GM12892 (cell line): ENCODE measurements at regions not wholly inside any gene's neighbourhood (a gene's known extent, or its start where the extent isn't known, plus 50 kb on each side); places are given as distances from the start of the nearest gene placed in this dataset.

Experiments
- DNase-seq: peaks from one replicate; pipeline ENCODE4 v3.0.0; 2011; ENCODE audit not compliant: insufficient read length
- FAIRE-seq: peaks from 2 replicates; lab custom pipeline; 2011; peaks lifted over from hg19 to GRCh38; lab: Jason Lieb, UNC
- POLR2A ChIP-seq: IDR thresholded peaks from 2 replicates; pipeline ENCODE4 v1.6.1; 2011; ENCODE audit warnings: low read depth, low read length, control low read depth
- POLR2AphosphoS5 ChIP-seq: IDR thresholded peaks from 2 replicates; pipeline ENCODE4 v1.6.1; 2011; ENCODE audit warnings: low read depth, low read length, control low read depth
- TAF1 ChIP-seq: IDR thresholded peaks from 2 replicates; pipeline ENCODE4 v1.6.1; 2011; ENCODE audit warnings: low read depth, mild to moderate bottlenecking, control low read depth, low read length, borderline replicate concordance

- no peak for TF ChIP-seq POLR2A
- no peak for TF ChIP-seq TAF1
- no peak for TF ChIP-seq POLR2AphosphoS5
- DNase-seq (no peak), FAIRE-seq (no peak)
Measured at GRCh38 chr2:52097071-52097470, 1065.1 kb upstream of the NRXN1 start.

DNA sequence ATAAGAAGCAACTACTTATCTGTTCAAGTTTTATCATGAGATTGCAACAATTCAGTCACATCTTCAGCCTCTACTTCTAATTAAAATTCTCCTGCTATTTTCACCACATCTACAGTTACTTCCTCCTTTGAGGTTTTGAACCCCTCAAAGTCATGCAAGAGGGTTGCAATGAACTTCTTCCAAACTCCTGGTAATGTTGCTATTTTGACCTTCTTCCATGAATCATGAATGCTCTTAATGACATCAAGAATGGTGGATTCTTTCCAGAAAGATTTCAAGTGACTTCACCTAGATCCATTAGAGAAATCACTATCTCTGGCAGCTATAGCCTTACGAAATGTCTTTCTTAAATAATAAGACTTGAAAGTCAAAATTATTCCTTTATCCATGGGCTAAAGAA is 1052.8 kb upstream of the NRXN1 start:
- no peak for TF ChIP-seq POLR2AphosphoS5
- no peak for TF ChIP-seq POLR2A
- no peak for TF ChIP-seq TAF1

GRCh38 chr2:52083214-52083613 is 1051.3 kb upstream of the NRXN1 start:
- TF ChIP-seq POLR2A, result no peak
- no peak for TF ChIP-seq TAF1
- TF ChIP-seq POLR2AphosphoS5, result no peak
- no peak for DNase-seq
- FAIRE-seq, result no peak

More for the DNA sequence above, 1052.8 kb upstream of the NRXN1 start:
- FAIRE-seq (no peak), DNase-seq (no peak)

GRCh38 chr2:52082646-52083045 is 1050.7 kb upstream of the NRXN1 start:
- DNase-seq (no peak), FAIRE-seq (no peak)
- no peak for TF ChIP-seq TAF1
- no peak for TF ChIP-seq POLR2A
- no peak for TF ChIP-seq POLR2AphosphoS5

- no peak for FAIRE-seq
- DNase-seq, result no peak
- TF ChIP-seq POLR2A (no peak), TAF1 (no peak), POLR2AphosphoS5 (no peak)
Measured at GRCh38 chr2:52079602-52080001, 1047.7 kb upstream of the NRXN1 start.

- FAIRE-seq (no peak), DNase-seq (no peak)
- TF ChIP-seq TAF1 (no peak), POLR2A (no peak), POLR2AphosphoS5 (no peak)
Measured at GRCh38 chr2:52077159-52077558, 1045.2 kb upstream of the NRXN1 start.

DNA sequence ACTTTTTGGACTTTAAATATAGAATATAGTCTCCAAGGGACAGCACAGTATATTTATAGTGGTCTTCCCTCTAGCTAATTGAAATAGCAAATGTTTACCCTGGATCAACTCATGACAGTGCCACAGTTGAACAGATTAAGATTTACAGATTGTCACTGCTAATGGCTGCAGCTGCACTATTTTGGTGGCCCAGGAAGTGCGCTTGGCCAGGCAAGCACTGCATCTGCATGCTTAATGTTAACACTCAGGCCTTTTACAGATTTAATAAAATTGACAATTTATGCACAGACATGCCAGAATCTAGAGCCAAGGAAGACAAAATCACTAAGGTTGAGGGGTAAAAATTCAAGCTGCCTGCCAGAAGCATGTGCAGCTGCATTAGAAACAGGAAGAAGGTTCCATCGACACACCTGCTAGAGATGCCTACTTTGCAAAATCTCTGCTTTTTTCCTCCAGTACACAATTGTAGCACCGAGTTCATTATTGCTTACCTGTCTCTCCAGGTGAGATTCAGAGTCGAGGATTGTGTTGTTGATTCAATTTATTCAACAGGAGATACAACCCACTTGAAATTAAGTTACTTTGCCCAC is 1042.3 kb upstream of the NRXN1 start:
- FAIRE-seq, result no peak
- DNase-seq, result no peak
- TF ChIP-seq POLR2AphosphoS5, result no peak
- no peak for TF ChIP-seq TAF1
- no peak for TF ChIP-seq POLR2A

DNA sequence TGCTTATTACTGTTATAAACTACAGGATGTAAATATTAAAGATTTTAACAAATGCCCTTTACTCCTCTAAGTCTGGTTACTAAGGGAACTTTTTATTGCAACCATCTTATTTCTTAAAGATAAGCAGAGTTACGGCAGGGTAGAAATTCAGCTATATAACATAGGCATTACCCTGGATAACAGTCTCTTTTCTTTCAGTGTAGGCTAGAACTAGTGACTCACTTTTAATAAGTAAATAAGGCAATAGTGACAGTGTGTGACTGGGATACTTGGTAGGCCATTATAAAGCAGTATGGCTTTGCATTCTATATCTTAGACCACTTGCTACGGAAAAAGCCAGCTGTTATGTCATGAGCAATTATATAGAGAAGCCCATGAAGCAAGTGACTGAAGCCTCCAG is 1041.0 kb upstream of the NRXN1 start:
- no peak for DNase-seq
- FAIRE-seq, result no peak
- TF ChIP-seq POLR2A (no peak), POLR2AphosphoS5 (no peak), TAF1 (no peak)

- no peak for DNase-seq
- TF ChIP-seq TAF1 (no peak), POLR2A (no peak), POLR2AphosphoS5 (no peak)
- no peak for FAIRE-seq
Measured at GRCh38 chr2:52070665-52071064, 1038.7 kb upstream of the NRXN1 start.

DNA sequence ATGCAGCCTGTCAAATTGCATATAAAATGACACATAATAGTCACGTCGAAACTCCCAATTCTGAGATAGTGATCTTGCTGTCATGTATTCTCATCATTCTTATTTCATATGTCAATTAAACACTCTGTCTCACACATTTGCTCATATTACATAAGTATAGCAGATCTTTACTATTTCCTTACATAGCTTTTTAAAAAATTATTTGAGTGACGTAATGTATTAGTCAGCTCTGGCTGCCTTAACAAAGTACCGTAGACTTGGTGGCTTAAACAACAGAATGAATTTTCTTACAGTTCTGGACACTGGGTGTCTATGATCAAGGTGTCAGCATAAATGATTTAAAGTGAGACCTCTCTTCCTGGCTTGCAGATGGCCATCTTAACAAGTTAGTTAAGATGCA is 1032.3 kb upstream of the NRXN1 start:
- no peak for TF ChIP-seq POLR2AphosphoS5
- TF ChIP-seq POLR2A, result no peak
- no peak for DNase-seq
- no peak for FAIRE-seq

DNA sequence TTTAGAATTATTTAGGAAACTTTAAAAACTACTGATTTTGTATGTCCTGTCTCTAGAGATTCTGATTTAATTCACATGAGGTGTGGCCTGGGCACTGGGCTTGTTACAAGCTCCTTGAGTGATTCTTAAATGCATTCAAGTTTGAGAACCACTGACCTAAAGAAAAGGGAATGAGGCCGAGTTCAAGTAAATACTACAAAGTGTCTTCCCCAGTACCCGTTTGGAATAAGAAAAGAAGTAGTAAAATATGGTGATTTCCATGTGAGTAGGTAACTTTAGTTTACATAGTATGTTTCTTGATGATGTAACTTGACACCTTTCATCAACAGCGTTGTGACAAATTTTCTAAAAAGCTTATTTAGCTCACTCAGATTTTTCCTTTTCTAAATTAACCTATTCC is 1022.9 kb upstream of the NRXN1 start:
- FAIRE-seq (no peak), DNase-seq (no peak)
- TF ChIP-seq TAF1 (no peak), POLR2AphosphoS5 (no peak), POLR2A (no peak)

GRCh38 chr2:52036853-52037252 is 1004.9 kb upstream of the NRXN1 start:
- no peak for TF ChIP-seq POLR2A
- TF ChIP-seq POLR2AphosphoS5, result no peak
- no peak for TF ChIP-seq TAF1
- DNase-seq, result no peak
- no peak for FAIRE-seq

GRCh38 chr2:52036024-52036423 is 1004.1 kb upstream of the NRXN1 start:
- TF ChIP-seq POLR2A (no peak), POLR2AphosphoS5 (no peak), TAF1 (no peak)
- FAIRE-seq (no peak), DNase-seq (no peak)
